HL-60 (cell line): ENCODE measurements at regions not wholly inside any gene's neighbourhood (a gene's known extent, or its start where the extent isn't known, plus 50 kb on each side); places are given as distances from the start of the nearest gene placed in this dataset.

Source experiments
- DNase-seq, 2 experiments: peaks; one replicate each; pipeline ENCODE4 v3.0.0-alpha.2; 2010 to 2020; ENCODE audit warnings: low read depth in 1 of 2, low spot score in 1 of 2
- H3K27ac ChIP-seq: fragments of 250-450 bp; sonication (Bioruptor Pico); replicated peaks from 2 replicates; pipeline ENCODE4 v1.5.1; 2020; ENCODE audit warnings: mild to moderate bottlenecking, moderate library complexity
- H3K27me3 ChIP-seq: fragments of 250-450 bp; sonication (Bioruptor Pico); 2 replicates; pipeline ENCODE4 v1.5.1; 2021; ENCODE audit warnings: mild to moderate bottlenecking, moderate library complexity; ENCODE audit not compliant: insufficient read depth, poor library complexity, severe bottlenecking
- H3K4me3 ChIP-seq: replicated peaks from 2 replicates; pipeline ENCODE4 v1.5.1; 2011; ENCODE audit warnings: mild to moderate bottlenecking, control low read depth, low read length; ENCODE audit not compliant: insufficient read depth
- CTCF ChIP-seq: IDR thresholded peaks from one replicate; pipeline ENCODE4 v1.5.1; 2011; ENCODE audit warnings: low read length, control low read depth, inconsistent platforms; ENCODE audit not compliant: insufficient read depth
- GABPA ChIP-seq: IDR thresholded peaks from 2 replicates; pipeline ENCODE4 v1.6.1; 2012; ENCODE audit warnings: low read depth
- POLR2AphosphoS5 ChIP-seq: IDR thresholded peaks from 2 replicates; pipeline ENCODE4 v1.6.1; 2012; ENCODE audit warnings: low read depth
- REST ChIP-seq: IDR thresholded peaks from 2 replicates; pipeline ENCODE4 v1.6.1; 2012; ENCODE audit warnings: low read depth; ENCODE audit not compliant: insufficient replicate concordance
- SPI1 ChIP-seq: IDR thresholded peaks from 2 replicates; pipeline ENCODE4 v1.6.1; 2012; ENCODE audit warnings: low read depth, mild to moderate bottlenecking, borderline replicate concordance

GRCh38 chrX:58051346-58051745 lies 141.1 kb upstream of the ZXDA start:
- DNase-seq, result no peak
- H3K27me3 ChIP-seq, result no peaks in the 10 kb centered on the region
- TF ChIP-seq REST (no peak), CTCF (no peak), SPI1 (no peak), POLR2AphosphoS5 (no peak), GABPA (no peak)
- H3K27ac ChIP-seq, result no peak overlapping the region
- no peak overlapping the region for H3K4me3 ChIP-seq

GRCh38 chrX:58044130-58044529 lies 133.9 kb upstream of the ZXDA start:
- no peak for DNase-seq
- Histone ChIP-seq H3K27ac (no peak overlapping the region), H3K27me3 (no peaks in the 10 kb centered on the region), H3K4me3 (no peak overlapping the region)
- TF ChIP-seq POLR2AphosphoS5, result no peak
- TF ChIP-seq SPI1, result no peak
- TF ChIP-seq GABPA, result no peak

GRCh38 chrX:58025979-58026378 lies 115.7 kb upstream of the ZXDA start:
- peak in 1 of 2 experiments; percentile 22 for DNase-seq
- Histone ChIP-seq H3K27me3 (no peaks in the 10 kb centered on the region), H3K4me3 (no peak overlapping the region), H3K27ac (no peak overlapping the region)
- TF ChIP-seq POLR2AphosphoS5 (no peak), REST (no peak), CTCF (no peak), GABPA (no peak), SPI1 (no peak)

GRCh38 chrX:57985951-57986350 lies 75.7 kb upstream of the ZXDA start:
- Histone ChIP-seq H3K27ac (no peak overlapping the region), H3K4me3 (no peak overlapping the region), H3K27me3 (no peaks in the 10 kb centered on the region)
- no peak for DNase-seq
- TF ChIP-seq REST (no peak), SPI1 (no peak), GABPA (no peak), CTCF (no peak), POLR2AphosphoS5 (no peak)
